Mononuclear cell (primary cell): ENCODE measurements at regions not wholly inside any gene's neighbourhood (a gene's known extent, or its start where the extent isn't known, plus 50 kb on each side); places are given as distances from the start of the nearest gene placed in this dataset.

Experiments
- H3K27me3 ChIP-seq: 2 replicates; pipeline ENCODE4 v1.6.0; 2011; ENCODE audit warnings: low read length, control low read depth; ENCODE audit not compliant: insufficient read depth
- H3K4me1 ChIP-seq: 2 replicates; pipeline ENCODE4 v1.5.1; 2011; ENCODE audit warnings: mild to moderate bottlenecking, low read length, control low read depth; ENCODE audit not compliant: insufficient read depth
- H3K4me3 ChIP-seq: 2 replicates; pipeline ENCODE4 v1.5.1; 2011; ENCODE audit warnings: mild to moderate bottlenecking, low read length, moderate library complexity
- H3K9me3 ChIP-seq: 2 replicates; pipeline ENCODE4 v1.5.1; 2011; ENCODE audit warnings: low read depth, mild to moderate bottlenecking, control low read depth, low read length

- H3K4me3 ChIP-seq = no peak overlapping the region
- H3K9me3 ChIP-seq = no peaks in the 10 kb centered on the region
- no peaks in the 10 kb centered on the region for H3K4me1 ChIP-seq
- peaks cover 3% of the 10 kb centered on the region for H3K27me3 ChIP-seq
Measured at GRCh38 chr10:33422471-33423153, 88.1 kb upstream of the NRP1 start.

GRCh38 chr10:33421789-33422462 lies 87.5 kb upstream of the NRP1 start:
- Histone ChIP-seq H3K27me3 (peaks cover 3% of the 10 kb centered on the region), H3K4me1 (no peaks in the 10 kb centered on the region), H3K4me3 (no peak overlapping the region), H3K9me3 (no peaks in the 10 kb centered on the region)

DNA sequence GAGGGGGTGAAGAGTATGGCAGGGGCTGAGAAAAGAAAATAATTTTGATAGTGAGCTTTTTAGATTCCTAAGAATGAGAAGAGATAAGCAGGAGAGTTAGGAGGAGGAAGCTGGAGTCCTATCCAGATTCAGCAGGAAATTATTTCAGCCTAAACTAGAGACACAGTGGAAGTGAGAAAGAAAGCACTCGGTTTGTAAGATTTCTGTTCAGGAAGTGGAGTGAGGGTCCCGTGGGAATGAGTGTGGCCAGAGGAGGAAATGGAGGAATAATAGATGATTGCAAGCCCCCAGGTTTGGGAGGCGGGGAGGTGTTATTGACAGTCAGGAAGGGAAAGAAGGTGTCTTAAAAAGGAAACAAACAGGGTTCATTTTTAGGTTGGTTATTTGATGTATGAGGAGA lies 84.8 kb upstream of the NRP1 start:
- no peaks in the 10 kb centered on the region for H3K9me3 ChIP-seq
- peaks cover 3% of the 10 kb centered on the region for H3K27me3 ChIP-seq
- H3K4me3 ChIP-seq = no peak overlapping the region
- no peaks in the 10 kb centered on the region for H3K4me1 ChIP-seq

DNA sequence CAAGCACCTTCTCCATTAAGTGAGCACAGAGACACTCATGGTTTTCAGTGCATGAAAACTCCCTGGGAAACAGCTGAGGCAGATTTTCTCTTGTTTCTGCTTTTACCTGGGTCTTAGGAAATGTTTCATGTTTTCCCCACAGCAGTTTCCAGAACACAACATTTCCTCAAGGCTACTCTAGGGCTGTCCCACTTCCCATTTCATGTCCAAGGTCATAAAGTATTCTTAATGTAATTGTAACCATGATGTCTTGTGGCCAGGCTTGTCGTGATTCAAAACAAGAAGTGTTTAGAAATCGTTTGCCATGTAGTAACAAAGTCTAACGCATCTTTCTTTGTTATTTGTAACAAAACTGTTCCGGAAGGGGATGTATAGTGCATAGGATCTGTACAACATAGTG lies 83.8 kb upstream of the NRP1 start:
- Histone ChIP-seq H3K4me1 (peaks cover 5% of the 10 kb centered on the region), H3K4me3 (no peak overlapping the region), H3K9me3 (no peaks in the 10 kb centered on the region), H3K27me3 (peaks cover 3% of the 10 kb centered on the region)

DNA sequence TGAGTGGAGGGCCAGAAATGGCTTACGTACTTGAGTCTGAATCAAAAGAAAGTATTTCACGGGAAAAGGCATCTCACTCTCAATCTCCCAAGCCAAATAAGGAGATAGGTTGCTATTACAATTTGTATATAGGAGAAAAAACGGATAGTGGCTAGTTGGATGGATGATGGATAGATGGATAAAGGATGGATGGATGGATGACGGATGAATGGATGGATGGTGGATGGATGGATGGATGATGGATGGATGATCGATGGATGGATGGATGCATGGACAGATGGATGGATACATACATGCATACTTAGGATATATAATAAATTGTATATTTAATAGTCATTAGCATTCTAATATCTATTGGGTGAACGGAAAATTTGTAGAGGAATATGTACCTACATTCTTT lies 82.2 kb upstream of the NRP1 start:
- H3K4me1 ChIP-seq = peaks cover 18% of the 10 kb centered on the region
- no peak overlapping the region for H3K4me3 ChIP-seq
- no peaks in the 10 kb centered on the region for H3K9me3 ChIP-seq
- H3K27me3 ChIP-seq = no peaks in the 10 kb centered on the region

GRCh38 chr10:33416209-33416608 lies 81.7 kb upstream of the NRP1 start:
- Histone ChIP-seq H3K4me3 (no peak overlapping the region), H3K4me1 (peaks cover 18% of the 10 kb centered on the region), H3K27me3 (no peaks in the 10 kb centered on the region), H3K9me3 (no peaks in the 10 kb centered on the region)

DNA sequence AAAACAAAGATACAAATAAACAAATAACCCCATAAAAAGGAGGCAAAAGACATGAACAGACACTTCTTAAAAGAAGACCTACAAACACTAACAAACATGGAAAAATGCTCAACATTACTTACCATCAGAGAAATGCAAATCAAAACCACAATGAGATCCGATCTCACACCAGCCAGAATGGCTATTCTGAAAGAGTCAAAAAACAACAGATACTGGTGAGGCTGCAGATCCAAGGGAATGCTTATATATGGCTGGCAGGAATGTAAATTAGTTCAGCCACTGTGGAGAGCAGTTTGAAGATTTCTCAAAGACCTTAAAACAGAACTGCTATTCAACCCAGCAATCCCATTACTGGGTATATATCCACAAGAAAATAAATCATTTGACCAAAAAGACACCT lies 80.4 kb upstream of the NRP1 start:
- Histone ChIP-seq H3K9me3 (no peaks in the 10 kb centered on the region), H3K4me1 (peaks cover 18% of the 10 kb centered on the region), H3K4me3 (no peak overlapping the region), H3K27me3 (no peaks in the 10 kb centered on the region)

GRCh38 chr10:33412653-33413361 lies 78.3 kb upstream of the NRP1 start:
- H3K4me3 ChIP-seq = no peak overlapping the region
- H3K9me3 ChIP-seq = no peaks in the 10 kb centered on the region
- peaks cover 5% of the 10 kb centered on the region for H3K27me3 ChIP-seq
- peaks cover 18% of the 10 kb centered on the region for H3K4me1 ChIP-seq

DNA sequence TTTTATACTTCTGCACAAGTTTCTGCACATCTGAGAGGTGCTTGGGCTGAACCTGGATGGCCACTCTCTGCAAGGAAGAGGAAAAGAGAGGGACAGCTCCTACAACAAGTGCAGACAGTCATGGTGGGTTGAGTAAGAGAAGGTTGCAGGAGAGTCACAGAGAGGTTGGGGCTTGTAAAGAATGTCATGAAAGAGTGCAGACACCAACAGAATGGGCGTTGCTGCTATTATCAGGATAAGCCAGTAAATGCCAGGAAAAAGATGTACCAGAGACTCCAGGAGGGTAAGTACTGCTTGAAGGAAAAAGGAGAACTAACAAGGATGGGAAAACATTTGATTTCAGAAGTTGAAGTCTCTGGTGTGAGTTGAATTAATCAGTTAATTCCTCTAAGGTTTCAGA lies 77.8 kb upstream of the NRP1 start:
- H3K9me3 ChIP-seq = no peaks in the 10 kb centered on the region
- H3K4me3 ChIP-seq = no peak overlapping the region
- peaks cover 18% of the 10 kb centered on the region for H3K4me1 ChIP-seq
- peaks cover 5% of the 10 kb centered on the region for H3K27me3 ChIP-seq

GRCh38 chr10:33410860-33411234 lies 76.4 kb upstream of the NRP1 start:
- Histone ChIP-seq H3K27me3 (peaks cover 7% of the 10 kb centered on the region), H3K9me3 (no peaks in the 10 kb centered on the region), H3K4me1 (peaks cover 18% of the 10 kb centered on the region), H3K4me3 (no peak overlapping the region)

DNA sequence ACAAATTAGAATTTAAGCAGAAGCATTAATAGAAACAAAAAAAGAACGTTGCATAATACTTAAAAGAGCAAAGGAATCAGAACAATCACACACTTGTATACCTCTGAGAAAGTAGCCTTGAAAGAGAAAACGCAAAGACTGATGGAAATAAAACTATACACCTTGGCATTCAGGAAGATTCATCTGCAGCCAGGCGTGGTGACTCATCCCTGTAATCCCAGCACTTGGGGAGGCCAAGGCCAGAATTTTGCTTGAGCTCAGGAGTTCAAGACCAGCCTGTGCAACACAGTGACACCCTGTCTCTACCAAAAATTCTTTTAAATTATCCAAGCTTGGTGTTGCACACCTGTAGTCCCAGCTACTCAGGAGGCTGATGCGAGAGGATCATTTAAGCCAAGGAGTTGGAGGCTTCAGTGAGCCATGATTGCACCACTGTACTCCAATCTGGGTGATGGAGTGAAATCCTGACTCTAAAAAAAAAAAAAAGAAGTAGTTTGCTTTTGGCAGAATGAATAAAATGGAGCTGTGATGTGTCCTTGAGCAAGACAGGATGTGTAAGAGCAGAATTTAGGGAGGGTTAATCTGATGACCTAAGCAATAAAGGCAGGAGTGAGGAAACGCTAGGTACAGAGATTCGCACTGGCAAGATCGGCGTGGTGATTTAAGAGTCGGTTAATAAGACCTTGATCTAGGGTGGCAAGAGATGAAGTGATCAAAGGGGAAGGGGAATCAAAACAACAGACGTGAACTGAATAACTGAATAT lies 75.8 kb upstream of the NRP1 start:
- Histone ChIP-seq H3K27me3 (peaks cover 10% of the 10 kb centered on the region), H3K9me3 (no peaks in the 10 kb centered on the region), H3K4me3 (no peak overlapping the region), H3K4me1 (peaks cover 18% of the 10 kb centered on the region)

DNA sequence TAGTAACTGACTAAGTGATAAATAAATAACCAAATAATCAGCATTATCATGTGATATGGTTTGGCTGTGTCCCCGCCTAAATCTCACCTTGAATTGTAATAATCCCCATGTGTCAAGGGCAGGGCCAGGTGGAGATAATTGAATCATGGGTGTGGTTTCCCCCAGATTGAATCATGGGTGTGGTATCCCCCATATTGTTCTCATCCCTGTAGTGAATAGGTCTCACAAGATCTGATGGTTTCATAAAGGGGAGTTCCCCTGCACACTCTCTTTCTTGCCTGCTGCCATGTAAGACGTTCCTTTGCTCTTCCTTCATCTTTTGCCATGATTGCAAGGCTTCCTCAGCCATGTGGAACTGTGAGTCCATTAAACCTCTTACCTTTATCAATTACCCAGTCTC lies 72.1 kb upstream of the NRP1 start:
- H3K27me3 ChIP-seq = peaks cover 10% of the 10 kb centered on the region
- no peak overlapping the region for H3K4me3 ChIP-seq
- H3K4me1 ChIP-seq = no peaks in the 10 kb centered on the region
- H3K9me3 ChIP-seq = no peaks in the 10 kb centered on the region

DNA sequence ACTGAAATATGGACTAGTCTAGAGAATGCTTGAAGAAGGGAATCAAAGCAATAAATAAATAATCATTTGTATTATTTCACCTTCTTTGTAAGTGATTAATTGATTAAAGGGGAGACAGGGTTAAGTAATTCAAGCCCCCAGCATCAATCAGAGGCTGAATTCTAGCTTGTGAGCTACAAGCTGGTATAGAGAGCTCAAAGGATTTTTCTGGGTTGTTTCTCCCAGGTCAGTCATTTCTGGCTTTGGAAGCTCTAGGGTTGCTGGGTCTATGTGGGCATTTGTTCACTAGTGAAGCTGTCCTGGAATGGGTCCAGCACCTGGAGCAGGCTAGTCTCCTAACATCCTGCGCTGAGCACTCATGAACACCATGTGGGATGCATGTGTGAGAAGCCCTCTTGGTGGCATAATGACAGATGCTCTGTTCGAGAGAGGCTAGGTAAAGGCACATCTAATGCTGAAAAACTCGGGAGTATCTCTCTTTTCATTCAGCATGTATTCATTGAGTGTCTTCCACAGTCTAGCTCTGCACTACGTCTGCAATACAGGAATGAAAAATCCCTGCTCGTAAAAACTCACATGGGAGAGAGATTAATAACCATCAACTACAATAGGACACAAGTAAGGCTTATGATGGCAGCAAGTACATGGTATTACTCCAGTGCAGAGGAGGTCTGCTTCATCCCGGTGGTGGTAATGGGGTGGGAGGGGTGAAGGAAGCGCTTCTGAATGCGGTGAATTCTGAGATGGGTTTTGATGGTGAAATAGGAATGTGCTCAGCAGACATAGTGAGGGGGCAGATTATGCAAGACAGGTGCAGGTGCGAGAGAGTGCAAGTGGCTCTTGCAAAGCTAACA lies 68.0 kb upstream of the NRP1 start:
- peaks cover 6% of the 10 kb centered on the region for H3K27me3 ChIP-seq
- no peaks in the 10 kb centered on the region for H3K4me1 ChIP-seq
- H3K9me3 ChIP-seq = no peaks in the 10 kb centered on the region
- H3K4me3 ChIP-seq = no peak overlapping the region

- Histone ChIP-seq H3K4me3 (no peak overlapping the region), H3K9me3 (no peaks in the 10 kb centered on the region), H3K27me3 (peaks cover 3% of the 10 kb centered on the region), H3K4me1 (no peaks in the 10 kb centered on the region)
Measured at GRCh38 chr10:33401300-33401699, 66.8 kb upstream of the NRP1 start.
